Cardiac fibroblast (primary cell): ENCODE measurements at regions not wholly inside any gene's neighbourhood (a gene's known extent, or its start where the extent isn't known, plus 50 kb on each side); places are given as distances from the start of the nearest gene placed in this dataset.
"Not testable (repeated sequence)": the region's sequence is repeated elsewhere in the genome, so short reads cannot be mapped to it uniquely, and the experiment has no call there.

Experiments
- DNase-seq, 2 donors: peaks; one replicate each; pipeline versions ENCODE4 v3.0.0 to v3.0.0-alpha.2; 2010; ENCODE audit warnings: low read depth in 2 of 2
- H3K4me3 ChIP-seq, 2 donors: replicated peaks in 1 of 2; 1 replicate in 1 of 2; 2 replicates in 1 of 2; pipeline ENCODE4 v1.5.1; 2011; ENCODE audit warnings: low read depth in 2 of 2, low read length in 2 of 2, mild to moderate bottlenecking in 2 of 2, moderate library complexity in 1 of 2
- TF ChIP-seq, protein P1 (sequence below): IDR thresholded peaks from one replicate; pipeline ENCODE4 v1.5.1; 2011; ENCODE audit warnings: low read depth, mild to moderate bottlenecking, low read length, inconsistent platforms

DNA sequence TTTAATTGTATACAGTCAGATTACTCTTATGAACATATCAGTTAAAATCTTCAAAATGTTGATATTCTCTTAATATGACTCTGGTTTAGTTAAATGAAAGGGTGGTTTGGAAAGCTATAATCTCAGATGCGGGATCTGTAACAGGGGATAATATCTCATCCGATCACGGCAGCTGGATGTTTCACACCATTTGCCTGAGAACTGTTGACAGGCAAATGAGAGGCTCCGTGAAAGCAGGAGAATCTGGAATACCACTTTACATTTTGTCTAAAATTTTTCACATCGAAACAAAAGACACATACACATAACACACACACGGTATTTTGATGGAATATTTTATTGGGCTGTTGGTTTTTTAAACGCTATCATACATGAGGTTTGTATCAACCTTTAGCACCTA lies 518.6 kb upstream of the SLC39A10 start:
- TF ChIP-seq, protein P1, sequence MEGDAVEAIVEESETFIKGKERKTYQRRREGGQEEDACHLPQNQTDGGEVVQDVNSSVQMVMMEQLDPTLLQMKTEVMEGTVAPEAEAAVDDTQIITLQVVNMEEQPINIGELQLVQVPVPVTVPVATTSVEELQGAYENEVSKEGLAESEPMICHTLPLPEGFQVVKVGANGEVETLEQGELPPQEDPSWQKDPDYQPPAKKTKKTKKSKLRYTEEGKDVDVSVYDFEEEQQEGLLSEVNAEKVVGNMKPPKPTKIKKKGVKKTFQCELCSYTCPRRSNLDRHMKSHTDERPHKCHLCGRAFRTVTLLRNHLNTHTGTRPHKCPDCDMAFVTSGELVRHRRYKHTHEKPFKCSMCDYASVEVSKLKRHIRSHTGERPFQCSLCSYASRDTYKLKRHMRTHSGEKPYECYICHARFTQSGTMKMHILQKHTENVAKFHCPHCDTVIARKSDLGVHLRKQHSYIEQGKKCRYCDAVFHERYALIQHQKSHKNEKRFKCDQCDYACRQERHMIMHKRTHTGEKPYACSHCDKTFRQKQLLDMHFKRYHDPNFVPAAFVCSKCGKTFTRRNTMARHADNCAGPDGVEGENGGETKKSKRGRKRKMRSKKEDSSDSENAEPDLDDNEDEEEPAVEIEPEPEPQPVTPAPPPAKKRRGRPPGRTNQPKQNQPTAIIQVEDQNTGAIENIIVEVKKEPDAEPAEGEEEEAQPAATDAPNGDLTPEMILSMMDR: no peak
- no peak for DNase-seq
- no peak overlapping the region for H3K4me3 ChIP-seq

DNA sequence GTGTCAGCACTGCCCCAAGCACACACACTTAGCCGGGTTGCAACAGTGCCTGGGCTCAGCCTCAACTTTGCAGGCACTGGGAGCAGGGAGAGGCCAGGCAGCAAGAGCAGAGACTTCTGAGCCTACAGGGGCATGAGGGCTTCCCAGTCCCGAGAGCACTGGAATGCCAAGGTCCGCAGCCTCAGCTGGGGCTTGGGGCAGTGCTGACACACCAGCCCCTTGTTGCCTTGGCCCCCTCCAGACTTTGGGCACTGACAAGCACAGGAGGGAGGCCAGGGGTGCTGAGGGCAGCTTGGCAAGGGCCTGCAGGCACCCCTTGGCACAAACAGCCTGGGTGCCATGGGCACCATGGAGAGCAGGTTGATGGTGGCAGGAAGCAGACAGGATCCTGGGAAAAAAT lies 531.1 kb upstream of the SLC39A10 start:
- H3K4me3 ChIP-seq, DNase-seq: not testable (repeated sequence)

DNA sequence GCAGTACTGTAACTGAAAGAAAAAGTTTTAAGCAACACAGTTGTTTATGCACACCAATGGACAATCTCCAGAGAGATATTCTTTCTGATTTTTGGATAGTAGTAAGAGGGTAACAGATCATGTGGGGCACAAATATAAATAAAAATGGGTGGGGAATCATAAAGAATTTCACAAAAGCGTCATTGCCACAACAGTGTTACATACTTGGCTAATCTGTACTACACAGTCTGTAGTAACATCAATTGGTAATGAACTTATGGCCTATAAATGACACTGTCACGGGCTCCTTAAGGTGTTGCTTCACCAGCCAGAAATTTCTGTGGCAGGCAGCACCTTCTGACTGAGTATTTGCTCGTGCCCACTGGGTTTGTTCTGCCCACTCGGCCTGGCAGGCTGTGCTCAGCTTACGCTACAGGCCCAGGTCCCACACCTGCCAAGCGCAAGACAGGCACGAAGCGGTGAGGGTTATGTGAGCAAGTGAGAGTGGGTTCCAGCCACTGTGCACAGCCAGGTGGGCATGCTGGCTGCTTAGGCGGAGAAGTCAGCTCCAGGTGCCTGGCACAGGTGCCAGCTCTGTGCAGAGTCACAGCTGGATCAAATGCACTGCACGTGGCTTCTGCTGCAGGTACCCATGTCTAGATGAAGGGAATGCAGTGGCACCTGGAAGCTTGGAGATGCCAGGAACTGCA lies 532.5 kb upstream of the SLC39A10 start:
- no peak for DNase-seq
- H3K4me3 ChIP-seq: no peak overlapping the region
- TF ChIP-seq, protein P1: no peak

DNA sequence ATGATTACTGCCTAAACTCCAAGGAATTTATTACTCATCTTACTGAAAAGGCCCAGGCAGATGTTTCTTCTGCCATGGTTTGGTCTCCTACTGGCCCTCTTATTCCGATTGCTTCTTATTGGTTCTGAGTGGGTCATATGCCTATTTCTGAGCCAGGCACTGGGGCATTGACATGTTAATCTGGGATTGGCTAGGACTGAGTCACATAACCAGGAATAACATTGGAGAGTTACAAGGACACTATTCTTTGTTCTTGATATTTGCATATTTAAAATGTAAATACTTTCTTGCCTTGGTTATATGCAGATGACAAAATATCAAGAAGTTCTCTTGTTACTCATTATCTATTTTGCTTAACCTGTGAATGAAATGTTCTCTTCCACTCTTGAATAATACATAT lies 534.4 kb upstream of the SLC39A10 start:
- TF ChIP-seq, protein P1: no peak
- DNase-seq: no peak
- H3K4me3 ChIP-seq: no peak overlapping the region

DNA sequence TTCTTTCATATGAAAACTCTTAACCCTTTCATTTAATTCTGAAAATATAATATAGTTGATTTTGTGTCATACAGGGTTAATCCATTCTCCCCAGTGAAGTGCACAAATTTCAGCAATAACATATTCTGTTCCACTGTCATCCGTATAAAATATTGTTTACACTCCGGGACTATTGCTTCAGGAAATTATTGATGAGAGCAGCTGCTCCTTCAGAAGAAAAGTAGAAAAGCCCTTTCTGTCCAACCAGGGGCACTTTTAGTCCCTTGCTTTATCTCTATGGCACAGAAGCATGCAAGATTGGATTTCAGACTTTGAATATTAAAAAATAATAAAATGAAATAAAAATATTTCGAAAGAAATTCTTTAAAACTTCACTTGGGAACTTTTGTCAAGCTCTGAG lies 535.7 kb upstream of the SLC39A10 start:
- no peak for DNase-seq
- H3K4me3 ChIP-seq: no peak overlapping the region
- TF ChIP-seq, protein P1: no peak

DNA sequence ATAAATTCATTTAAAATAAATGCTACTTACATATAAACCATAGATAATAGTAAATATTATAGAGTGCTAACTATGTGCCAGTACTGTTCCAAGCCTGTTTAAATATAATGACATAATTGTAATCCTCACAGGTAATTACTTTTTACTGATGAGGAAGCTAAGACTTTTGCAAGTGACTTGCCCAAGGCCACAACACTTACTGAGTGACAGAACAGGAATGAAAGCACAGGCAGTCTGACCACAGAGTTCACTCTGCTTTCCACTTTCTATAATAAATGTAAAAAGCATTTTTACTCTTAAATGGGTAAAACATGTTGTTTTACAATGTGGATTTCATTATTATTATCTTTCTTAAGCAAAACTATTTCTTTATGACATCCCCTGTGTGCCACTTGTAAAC lies 537.8 kb upstream of the SLC39A10 start:
- TF ChIP-seq, protein P1: no peak
- no peak for DNase-seq
- no peak overlapping the region for H3K4me3 ChIP-seq

DNA sequence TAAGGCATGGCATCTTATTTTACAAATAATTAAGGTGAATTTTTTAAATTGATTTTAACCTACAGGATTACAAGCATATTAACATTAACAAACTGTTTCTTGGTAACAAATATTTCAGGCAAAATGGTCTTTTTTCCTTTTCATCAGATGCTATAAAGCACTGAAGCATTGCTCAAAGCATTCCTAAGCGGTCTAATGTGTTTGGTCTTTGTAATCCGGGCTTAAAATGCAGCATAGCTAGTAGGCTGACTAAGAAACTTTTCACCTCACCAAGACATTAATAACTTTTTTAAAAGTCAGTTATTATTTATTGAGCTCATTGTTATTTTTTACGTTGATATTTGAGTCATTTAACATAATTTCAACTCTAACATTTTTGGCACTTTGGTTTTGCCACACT lies 538.8 kb upstream of the SLC39A10 start:
- no peak for DNase-seq
- TF ChIP-seq, protein P1: no peak
- no peak overlapping the region for H3K4me3 ChIP-seq
